Motor neuron (in vitro differentiated cells): ENCODE measurements at regions not wholly inside any gene's neighbourhood (a gene's known extent, or its start where the extent isn't known, plus 50 kb on each side); places are given as distances from the start of the nearest gene placed in this dataset.

Experiments used
- ATAC-seq, 8 experiments: fragments of 200-7000 bp; cut with Tn5 transposase; replicated peaks in 6 of 8; 2 replicates each; pipeline ENCODE4 v1.8.0; 2021; ENCODE audit warnings: mild to moderate bottlenecking in 8 of 8, moderate library complexity in 8 of 8
- H3K27ac ChIP-seq, 2 donors: fragments of 250-450 bp; sonication (Bioruptor Pico); 2 replicates each; pipeline ENCODE4 v1.9.0; 2021; ENCODE audit warnings: antibody characterized with exemption in 2 of 2, mild to moderate bottlenecking in 2 of 2, moderate library complexity in 1 of 2
- H3K4me1 ChIP-seq, 2 donors: fragments of 250-450 bp; sonication (Bioruptor Pico); replicated peaks in 1 of 2; 2 replicates each; pipeline ENCODE4 v1.6.1; 2021; ENCODE audit warnings: antibody characterized with exemption in 2 of 2, mild to moderate bottlenecking in 2 of 2, moderate library complexity in 1 of 2
- H3K4me3 ChIP-seq, 5 donors: fragments of 250-450 bp; sonication (Bioruptor Pico); 2 replicates each; pipeline ENCODE4 v1.9.0; 2021; ENCODE audit warnings: antibody characterized with exemption in 5 of 5, mild to moderate bottlenecking in 5 of 5, moderate library complexity in 4 of 5
- WGBS, 10 experiments: fragments of 450-650 bp; shearing (Covaris generic); methylation state at CpG; one replicate each; pipeline ENCODE4 v1.0.0; 2022; 5-methylcytosine and 5-hydroxymethylcytosine counted together
- in situ Hi-C, 9 experiments: fragments of 400-800 bp; cut with MboI; loops; one replicate each; pipeline ENCODE4 v1.15.0; 2021; ENCODE audit warnings: low sequenced_read_pairs in 9 of 9, low pct_unique_long_range_greater_than_20kb in 2 of 9; ENCODE audit not compliant: unreplicated experiment in 9 of 9

DNA sequence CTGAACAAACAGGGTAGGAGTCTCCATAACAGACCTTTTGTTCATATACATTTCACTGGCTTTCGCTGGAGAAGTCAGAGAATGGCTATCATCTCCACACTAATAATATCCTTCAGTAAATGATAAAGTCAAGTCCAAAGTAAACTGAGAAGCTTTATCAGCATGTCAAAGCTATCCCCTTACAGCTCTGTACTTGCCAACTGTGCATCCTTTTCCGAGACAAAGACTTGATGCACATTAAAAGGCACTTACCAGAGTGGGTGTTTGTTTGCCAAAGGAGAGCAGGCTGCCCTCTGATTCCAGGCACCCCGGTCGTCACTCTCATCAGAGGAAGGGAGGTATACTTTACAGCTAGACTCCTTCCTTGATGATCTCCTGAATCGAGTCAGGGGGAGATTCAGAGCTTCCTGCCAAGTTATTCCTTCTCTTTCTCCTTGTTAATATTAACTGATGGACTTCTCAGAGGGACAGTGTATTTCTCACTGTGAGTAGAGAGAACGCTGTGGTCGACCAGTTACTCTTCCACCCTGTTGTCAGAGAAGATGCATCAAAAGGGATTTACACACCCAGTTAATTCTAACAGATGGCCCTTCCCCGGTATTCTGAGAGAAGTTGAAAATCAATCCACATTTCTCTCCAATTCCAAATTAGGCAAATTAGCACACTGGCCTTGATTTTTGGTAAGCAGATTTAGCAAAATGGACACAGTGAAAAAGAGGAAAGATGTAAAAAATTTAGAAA is 504.7 kb upstream of the NR2F2 start:
- peaks cover 3 to 31% of the 10 kb centered on the region in 2 donors for H3K4me1 ChIP-seq
- 17 to 80% (median 42%) methylated on average over 1 to 7 of the region's 8 CpGs; no CpG with 5 or more reads in 1 of the 10 experiments for WGBS, 10 experiments
- ATAC-seq = peak in 6 of 8 experiments; percentile 14 to 56 (median 40)

DNA sequence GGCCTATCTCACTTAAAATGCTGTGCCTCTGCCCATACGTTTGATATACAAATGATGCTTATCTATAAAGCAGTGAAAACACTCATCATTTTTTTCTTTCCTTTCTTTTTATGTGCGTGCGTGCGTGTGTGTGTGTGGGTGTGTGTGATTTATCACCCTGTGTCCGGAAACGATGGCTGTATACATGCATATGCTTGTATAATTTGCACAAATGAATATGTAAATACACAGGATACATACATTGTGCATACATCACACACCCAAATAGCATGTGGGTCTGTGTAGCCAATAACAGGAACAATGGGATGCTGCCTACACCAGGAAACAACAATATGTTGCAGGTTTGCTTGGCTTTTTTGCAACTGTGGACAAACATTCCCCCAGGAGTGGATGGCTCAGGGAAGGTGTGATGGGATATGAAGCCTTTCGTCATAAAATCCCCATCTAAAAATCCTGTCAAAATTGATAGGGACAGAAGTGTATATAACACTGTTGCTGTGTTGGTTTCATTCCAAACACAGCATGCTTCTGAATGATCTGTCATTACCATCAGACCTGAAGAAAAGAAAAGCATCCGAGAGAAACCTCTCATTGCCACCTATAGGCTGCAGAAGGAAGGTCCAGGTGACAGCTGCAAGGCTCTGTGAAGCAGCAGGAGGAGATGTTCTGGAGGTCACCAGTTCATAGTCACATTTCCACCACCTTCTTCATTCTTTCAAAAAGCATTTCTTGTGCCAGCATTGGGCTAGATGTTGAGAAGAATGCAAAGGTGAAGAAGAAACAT is 503.9 kb upstream of the NR2F2 start:
- in situ Hi-C loops = no loop called here
- WGBS, 10 experiments = 10 to 89% (median 79%) methylated on average over 2 to 8 of the region's 8 CpGs; no CpG with 5 or more reads in 1 of the 10 experiments
- ATAC-seq = peak; percentile 8 to 94 (median 58)

More for the DNA sequence above, 504.7 kb upstream of the NR2F2 start:
- H3K4me3 ChIP-seq = no peak overlapping the region
- in situ Hi-C loops = no loop called here
- no peak overlapping the region for H3K27ac ChIP-seq

DNA sequence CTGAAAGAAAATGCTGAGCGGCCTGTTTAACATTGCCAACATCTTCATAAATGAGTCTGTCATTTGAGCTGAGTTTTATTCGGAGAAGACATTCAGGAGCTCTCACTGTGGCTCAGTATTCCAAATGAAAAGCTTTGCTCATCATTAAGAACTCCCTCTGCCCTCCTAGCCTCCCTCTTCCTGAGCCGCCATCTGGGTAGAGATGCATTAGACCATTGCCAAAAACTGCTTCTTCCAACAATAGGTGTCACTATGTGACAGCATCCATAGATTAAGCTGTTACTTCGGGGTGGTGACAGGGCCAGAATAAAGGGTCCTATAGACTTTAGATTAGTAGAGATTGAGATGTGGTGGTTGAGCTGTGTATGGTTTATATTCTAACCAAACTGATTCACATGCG is 501.4 kb upstream of the NR2F2 start:
- WGBS, 10 experiments = 14 to 100% (median 78%) methylated on average over 1 to 4 of the region's 5 CpGs; no CpG with 5 or more reads in 2 of the 10 experiments
- H3K4me3 ChIP-seq = no peak overlapping the region
- peaks cover 3 to 34% of the 10 kb centered on the region in 2 donors for H3K4me1 ChIP-seq
- in situ Hi-C loops = no loop called here
- H3K27ac ChIP-seq = no peak overlapping the region
- peak in 3 of 8 experiments; percentile 3 to 24 (median 23) for ATAC-seq

More for the DNA sequence above, 503.9 kb upstream of the NR2F2 start:
- no peak overlapping the region for H3K4me3 ChIP-seq
- H3K27ac ChIP-seq = no peak overlapping the region
- peaks cover 3 to 31% of the 10 kb centered on the region in 2 donors for H3K4me1 ChIP-seq

DNA sequence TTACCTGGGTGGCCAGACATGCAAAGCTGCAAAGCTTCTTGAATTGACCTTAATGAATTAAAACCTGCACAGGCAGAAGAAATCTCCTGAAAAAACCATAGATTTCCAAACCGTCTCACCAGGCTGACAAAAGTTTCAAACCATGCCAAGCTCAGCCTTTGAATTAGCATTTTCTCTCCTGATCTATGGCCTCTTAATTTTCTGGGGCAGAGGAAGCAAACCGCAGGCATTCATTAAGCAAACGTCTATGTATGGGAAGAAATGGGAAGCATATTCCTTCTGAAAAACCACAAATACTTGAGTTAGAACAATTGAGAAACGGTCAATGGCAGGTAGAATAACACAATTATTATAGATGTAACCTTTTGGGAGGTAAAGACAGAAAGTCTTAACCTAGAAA is 500.2 kb upstream of the NR2F2 start:
- ATAC-seq = peak in 1 of 8 experiments; percentile 16
- WGBS, 10 experiments = 29 to 72% (median 59%) methylated on average over 1 to 4 of the region's 4 CpGs
- Histone ChIP-seq H3K27ac (no peak overlapping the region), H3K4me1 (peaks cover 3 to 44% of the 10 kb centered on the region in 2 donors), H3K4me3 (no peak overlapping the region)
- in situ Hi-C loops = no loop called here

DNA sequence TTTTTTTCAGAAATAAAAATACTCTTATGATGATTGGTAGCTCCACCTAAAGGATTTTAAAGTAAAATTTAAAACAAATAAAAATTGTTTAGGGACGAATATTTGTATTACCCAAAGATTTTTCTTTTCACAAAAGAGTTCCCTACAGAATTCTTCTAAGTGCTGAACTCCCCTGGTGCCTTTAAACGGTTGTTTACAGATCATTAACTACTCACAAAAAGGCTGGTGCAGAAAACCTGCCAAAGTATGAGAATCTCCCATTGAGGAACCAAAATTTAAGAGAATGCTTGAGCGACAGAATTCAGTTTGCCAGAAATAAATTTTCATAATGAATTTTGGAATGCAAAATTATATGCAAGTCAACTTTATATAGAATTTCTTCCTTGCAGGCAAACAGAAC is 497.8 kb upstream of the NR2F2 start:
- in situ Hi-C loops = no loop called here
- WGBS, 10 experiments = 10 to 59% (median 23%) methylated on average over 1 to 3 of the region's 3 CpGs
- Histone ChIP-seq H3K4me1 (peaks cover 3 to 33% of the 10 kb centered on the region in 2 donors), H3K4me3 (no peak overlapping the region), H3K27ac (no peak overlapping the region)
- ATAC-seq = no peak

DNA sequence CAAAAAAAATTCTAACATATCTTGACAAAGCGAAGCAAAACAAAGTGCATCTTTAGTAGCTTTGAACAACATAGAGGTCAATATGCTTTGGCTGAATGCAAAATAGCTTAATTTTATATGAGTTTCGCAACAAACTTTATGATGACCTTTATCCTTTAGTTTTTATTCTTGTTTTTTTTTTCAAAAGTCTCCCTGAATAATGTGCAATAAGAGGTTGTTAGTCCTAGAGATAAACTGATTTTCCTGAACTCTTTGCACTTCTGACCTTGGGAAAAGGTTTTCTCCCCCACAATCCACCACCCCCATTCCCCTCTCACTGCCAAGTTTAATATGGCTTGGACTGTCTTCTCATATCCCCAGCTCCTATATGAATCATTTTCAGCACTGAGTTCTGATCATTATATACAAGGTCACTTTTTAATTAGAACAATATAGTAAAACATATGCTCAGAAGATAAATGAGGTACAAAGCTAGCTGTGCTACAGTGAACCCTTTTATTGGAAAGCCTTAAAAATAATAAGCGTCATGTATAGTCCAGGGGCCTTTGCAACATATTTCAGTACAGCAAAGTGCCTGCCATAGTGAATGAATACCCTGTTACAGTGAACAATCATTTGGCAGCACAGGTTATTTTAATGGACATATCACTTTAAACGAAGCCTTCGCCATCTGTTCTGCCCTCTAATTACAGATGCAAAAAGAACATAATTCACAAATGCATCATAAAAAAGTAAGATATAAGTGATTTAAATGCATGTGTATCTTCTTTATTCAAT is 496.3 kb upstream of the NR2F2 start:
- in situ Hi-C loops = no loop called here
- 60 to 100% (median 86%) methylated on average over 1 to 5 of the region's 5 CpGs for WGBS, 10 experiments
- peaks cover 2 to 28% of the 10 kb centered on the region in 2 donors for H3K4me1 ChIP-seq
- H3K4me3 ChIP-seq = no peak overlapping the region
- peak in 1 of 8 experiments; percentile 62 for ATAC-seq
- H3K27ac ChIP-seq = no peak overlapping the region

DNA sequence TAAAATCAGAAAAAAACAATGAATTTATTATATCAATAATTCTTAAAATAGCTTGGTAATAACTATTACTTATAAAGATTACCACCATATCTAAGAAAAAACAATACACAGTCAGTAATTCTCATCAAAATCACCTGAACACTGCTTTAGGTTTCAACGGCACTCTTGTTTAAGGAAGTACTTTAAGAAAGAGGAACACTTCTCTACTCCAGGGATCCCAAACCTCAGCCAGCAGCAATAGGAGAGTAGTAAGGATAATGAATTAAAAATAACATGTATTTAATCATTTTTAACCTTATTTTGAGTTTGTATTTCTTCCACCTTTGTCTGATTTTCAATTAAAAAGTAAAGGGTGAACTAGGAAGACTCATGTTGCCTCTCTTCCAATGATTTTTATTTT is 494.0 kb upstream of the NR2F2 start:
- in situ Hi-C loops = no loop called here
- ATAC-seq = no peak
- Histone ChIP-seq H3K4me3 (no peak overlapping the region), H3K4me1 (peaks cover 0 to 14% of the 10 kb centered on the region in 2 donors), H3K27ac (no peak overlapping the region)
- 60 to 100% (median 88%) methylated on average over 1 of the region's 1 CpG; no CpG with 5 or more reads in 2 of the 10 experiments for WGBS, 10 experiments

DNA sequence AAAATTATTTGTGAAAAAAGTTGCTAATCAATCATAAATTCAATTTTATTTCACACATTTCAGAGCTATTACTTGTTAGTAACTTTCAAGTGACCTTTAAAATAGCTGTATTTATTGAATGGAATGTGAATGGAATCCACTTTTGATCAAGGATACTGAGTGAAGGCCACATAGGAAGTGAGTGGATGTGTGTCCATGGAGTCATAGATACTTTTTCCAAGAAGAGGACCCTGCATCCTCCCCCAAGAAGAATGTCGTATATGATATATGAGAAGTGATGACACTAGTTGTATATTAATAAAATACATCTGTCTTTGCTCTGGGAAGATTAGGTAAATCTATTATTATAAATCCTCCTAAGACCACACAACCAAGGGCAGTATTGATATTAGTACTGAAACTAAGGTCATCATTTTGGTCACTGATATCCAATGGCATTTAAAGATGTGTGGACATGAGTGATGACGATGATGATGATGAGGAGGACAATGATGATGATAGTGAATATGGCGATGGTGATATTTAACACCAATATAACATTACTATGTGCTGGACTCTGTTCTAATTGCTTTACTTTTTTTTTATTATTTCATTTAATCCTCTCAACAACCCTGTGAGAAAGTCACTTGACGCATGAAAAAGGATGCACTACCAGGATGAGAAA is 493.0 kb upstream of the NR2F2 start:
- Histone ChIP-seq H3K4me3 (no peak overlapping the region), H3K27ac (no peak overlapping the region), H3K4me1 (peaks cover 0 to 15% of the 10 kb centered on the region in 2 donors)
- in situ Hi-C loops = no loop called here
- no peak for ATAC-seq
- 42 to 100% (median 92%) methylated on average over 1 to 4 of the region's 4 CpGs; no CpG with 5 or more reads in 1 of the 10 experiments for WGBS, 10 experiments

DNA sequence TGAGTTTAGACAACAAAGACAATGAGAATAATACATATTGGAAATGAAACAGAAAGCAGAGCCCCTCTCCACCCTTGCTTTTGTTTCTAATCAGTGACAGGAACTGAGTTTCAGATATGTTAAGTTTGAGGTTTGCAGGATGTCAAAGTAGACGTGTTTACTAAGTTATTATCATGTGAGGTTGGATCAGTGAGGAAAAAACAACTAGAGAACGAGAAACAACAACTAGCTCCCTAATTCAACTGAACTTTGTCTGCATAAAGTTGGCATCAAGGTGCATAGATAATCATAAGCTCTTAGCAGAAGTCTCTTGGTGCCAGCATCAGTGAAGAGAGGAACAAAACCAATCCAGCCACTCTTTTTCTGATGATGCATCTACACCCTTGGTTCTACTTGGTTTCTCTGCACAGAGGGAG is 491.1 kb upstream of the NR2F2 start:
- no peak for ATAC-seq
- no peak overlapping the region for H3K27ac ChIP-seq
- no peak overlapping the region for H3K4me3 ChIP-seq
- WGBS, 10 experiments = 17 to 86% (median 69%) methylated on average over 1 to 2 of the region's 2 CpGs; no CpG with 5 or more reads in 4 of the 10 experiments
- in situ Hi-C loops = no loop called here
- H3K4me1 ChIP-seq = peaks cover 14 to 25% of the 10 kb centered on the region in 2 donors

DNA sequence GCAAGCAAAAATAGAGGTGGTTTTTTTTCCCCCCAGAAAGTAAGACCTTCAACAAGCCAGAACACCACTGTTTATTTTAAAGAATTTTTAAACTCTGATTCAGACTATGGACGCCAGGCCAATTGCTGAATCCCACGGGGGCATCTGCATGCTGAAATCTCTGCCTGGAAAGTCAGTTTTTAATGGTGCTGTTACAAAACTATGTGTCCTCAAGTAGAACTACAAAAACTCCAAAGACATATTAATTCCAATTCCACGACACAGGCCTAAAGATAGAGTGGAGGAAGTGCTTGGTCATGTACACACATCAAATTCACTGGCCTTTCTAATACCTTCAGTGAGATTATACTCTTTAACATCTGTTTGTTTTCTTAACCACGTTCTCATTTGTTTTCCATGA is 490.5 kb upstream of the NR2F2 start:
- no peak overlapping the region for H3K27ac ChIP-seq
- in situ Hi-C loops = no loop called here
- ATAC-seq = no peak
- peaks cover 15 to 25% of the 10 kb centered on the region in 2 donors for H3K4me1 ChIP-seq
- no peak overlapping the region for H3K4me3 ChIP-seq
- 20 to 94% (median 83%) methylated on average over 2 to 4 of the region's 4 CpGs for WGBS, 10 experiments

DNA sequence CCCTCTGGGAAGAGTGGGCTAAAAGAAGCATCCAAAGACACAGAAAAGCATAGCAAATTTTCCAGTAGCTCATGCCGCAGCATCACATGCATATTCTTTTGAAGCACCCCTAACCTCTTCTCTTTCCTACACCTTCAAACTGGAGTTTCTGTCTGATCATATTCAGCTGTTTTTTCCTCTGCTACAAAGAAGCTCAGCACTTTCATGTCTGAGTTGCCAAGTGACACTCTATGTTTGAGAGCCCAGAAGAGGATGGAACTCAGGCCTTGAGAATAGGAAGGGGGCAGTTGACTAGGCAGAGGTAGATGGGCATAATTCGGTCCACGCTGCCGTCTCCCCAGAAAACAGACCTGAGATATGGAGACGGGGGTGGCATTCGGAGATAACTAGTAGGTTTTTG is 489.6 kb upstream of the NR2F2 start:
- in situ Hi-C loops = no loop called here
- Histone ChIP-seq H3K27ac (no peak overlapping the region), H3K4me1 (peaks cover 22 to 32% of the 10 kb centered on the region in 2 donors), H3K4me3 (no peak overlapping the region)
- no peak for ATAC-seq
- 50 to 100% (median 93%) methylated on average over 1 to 6 of the region's 6 CpGs; no CpG with 5 or more reads in 4 of the 10 experiments for WGBS, 10 experiments

DNA sequence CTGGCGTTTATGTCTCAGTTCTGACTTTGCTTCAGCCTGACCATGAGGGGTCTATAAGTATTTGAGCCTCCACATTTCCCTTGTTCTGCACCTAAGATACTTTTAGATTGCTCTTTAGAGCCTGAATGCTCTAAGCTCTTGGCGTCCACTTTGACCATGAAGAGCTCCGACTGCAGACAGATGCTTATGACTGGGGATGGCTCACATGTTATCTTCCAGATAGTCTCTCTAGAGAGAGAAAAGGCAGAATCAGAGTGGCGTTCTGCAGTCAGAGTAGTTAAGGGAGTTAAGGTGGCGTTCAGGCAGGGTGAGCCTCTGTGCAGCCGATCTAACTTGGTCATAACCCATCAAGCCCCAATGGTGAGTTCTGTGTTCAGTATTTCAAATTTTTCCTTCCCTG is 487.9 kb upstream of the NR2F2 start:
- no peak overlapping the region for H3K27ac ChIP-seq
- H3K4me3 ChIP-seq = no peak overlapping the region
- WGBS, 10 experiments = 50 to 94% (median 85%) methylated on average over 1 to 6 of the region's 6 CpGs; no CpG with 5 or more reads in 1 of the 10 experiments
- ATAC-seq = no peak
- H3K4me1 ChIP-seq = peaks cover 30 to 42% of the 10 kb centered on the region in 2 donors
- in situ Hi-C loops = no loop called here
